GM12865 (cell line): ENCODE measurements at regions not wholly inside any gene's neighbourhood (a gene's known extent, or its start where the extent isn't known, plus 50 kb on each side); places are given as distances from the start of the nearest gene placed in this dataset.

Experiments
- DNase-seq: peaks from one replicate; pipeline ENCODE4 v3.0.0; 2010; ENCODE audit warnings: low read depth
- H3K4me3 ChIP-seq: 2 replicates; pipeline ENCODE4 v1.5.1; 2011; ENCODE audit warnings: mild to moderate bottlenecking, low read depth, low read length, control low read depth
- CTCF ChIP-seq: IDR thresholded peaks from 2 replicates; pipeline ENCODE4 v1.5.1; 2011; ENCODE audit warnings: low read length, control low read depth, low read depth, inconsistent platforms; ENCODE audit not compliant: insufficient read depth; ENCODE audit errors: missing control alignments

GRCh38 chr6:81995548-81996289, 243.2 kb upstream of the TENT5A start:
- TF ChIP-seq CTCF, result no peak
- no peak for DNase-seq
- H3K4me3 ChIP-seq, result no peak overlapping the region

GRCh38 chr6:81988871-81989270, 236.4 kb upstream of the TENT5A start:
- DNase-seq, result no peak
- no peak overlapping the region for H3K4me3 ChIP-seq
- no peak for TF ChIP-seq CTCF

GRCh38 chr6:81988446-81988845, 236.0 kb upstream of the TENT5A start:
- H3K4me3 ChIP-seq, result no peak overlapping the region
- no peak for DNase-seq
- no peak for TF ChIP-seq CTCF

- H3K4me3 ChIP-seq, result no peak overlapping the region
- TF ChIP-seq CTCF, result no peak
- DNase-seq, result no peak
Measured at GRCh38 chr6:81987293-81987692, 234.8 kb upstream of the TENT5A start.

- TF ChIP-seq CTCF, result no peak
- DNase-seq, result no peak
- no peak overlapping the region for H3K4me3 ChIP-seq
Measured at GRCh38 chr6:81985191-81985590, 232.7 kb upstream of the TENT5A start.

- H3K4me3 ChIP-seq, result no peak overlapping the region
- no peak for DNase-seq
- no peak for TF ChIP-seq CTCF
Measured at GRCh38 chr6:81984599-81984998, 232.1 kb upstream of the TENT5A start.

- no peak overlapping the region for H3K4me3 ChIP-seq
- DNase-seq, result peak; percentile 38
- TF ChIP-seq CTCF, result no peak
Measured at GRCh38 chr6:81981812-81982211, 229.3 kb upstream of the TENT5A start.
